ENCODE measurements at regions not wholly inside any gene's neighbourhood (a gene's known extent, or its start where the extent isn't known, plus 50 kb on each side); places are given as distances from the start of the nearest gene placed in this dataset.

GRCh38 chr5:107072967-107073366 is 597.8 kb downstream of the EFNA5 start:
- Histone ChIP-seq H3K36me3 (replicated peaks) (no peaks in the 10 kb centered on the region), H3K27ac (no peak overlapping the region), H3K4me3 (ENCODE audit: low read depth, low read length) (no peak overlapping the region), H3K27me3 (replicated peaks) (no peaks in the 10 kb centered on the region)
- in situ Hi-C loops (cut with HindIII; ENCODE audit: low pct_ligation_motif_present, low sequenced_read_pairs): no loop called here
- no peak for DNase-seq
- TF ChIP-seq CTCF (IDR thresholded peaks at IDR 0.05; ENCODE audit: low read depth, low read length, missing control alignments): no peak

DNA sequence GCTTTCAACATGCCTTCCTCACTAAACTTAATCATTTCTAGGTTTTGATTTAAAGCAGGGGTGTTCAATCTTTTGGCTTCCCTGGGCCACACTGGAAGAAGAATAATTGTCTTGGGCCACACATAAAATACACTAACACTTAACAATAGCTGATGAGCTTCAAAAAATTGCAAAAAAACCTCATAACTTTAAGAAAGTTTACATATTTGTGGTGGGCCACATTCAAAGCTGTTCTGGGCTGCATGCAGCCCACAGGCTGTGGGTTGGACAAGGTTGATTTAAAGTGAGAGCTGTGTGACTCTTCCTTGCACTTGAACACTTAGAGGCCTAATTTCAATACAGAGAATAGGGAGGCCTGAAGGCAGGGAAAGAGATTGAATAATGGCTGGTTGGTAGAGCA is 598.3 kb downstream of the EFNA5 start:
- no peaks in the 10 kb centered on the region for H3K27me3 ChIP-seq (replicated peaks)
- H3K4me3 ChIP-seq (ENCODE audit: low read depth, low read length): no peak overlapping the region
- TF ChIP-seq CTCF (IDR thresholded peaks at IDR 0.05; ENCODE audit: low read depth, low read length, missing control alignments): no peak
- H3K36me3 ChIP-seq (replicated peaks): no peaks in the 10 kb centered on the region
- no peak for DNase-seq
- in situ Hi-C loops (cut with HindIII; ENCODE audit: low pct_ligation_motif_present, low sequenced_read_pairs): no loop called here
- no peak overlapping the region for H3K27ac ChIP-seq

DNA sequence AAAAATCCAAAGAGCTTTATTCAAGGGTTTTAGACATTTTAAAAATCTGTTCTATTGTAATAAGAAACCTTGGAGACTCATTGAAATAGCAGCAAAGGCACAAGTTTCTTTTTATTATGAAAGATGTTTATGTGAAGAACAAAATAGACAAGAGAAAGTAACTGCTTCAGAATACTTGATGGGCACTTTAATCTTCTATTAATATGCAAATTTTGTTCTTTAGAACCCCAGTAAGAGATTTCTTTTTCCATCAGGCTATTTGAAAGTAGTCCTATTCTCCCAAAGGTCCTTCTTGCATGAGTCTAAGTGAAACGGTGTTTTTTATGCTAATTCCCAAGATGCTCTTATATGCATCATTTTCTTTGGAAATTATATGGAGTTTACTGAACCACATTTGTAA is 602.0 kb downstream of the EFNA5 start:
- no peak for DNase-seq
- no peak for TF ChIP-seq CTCF (IDR thresholded peaks at IDR 0.05; ENCODE audit: low read depth, low read length, missing control alignments)
- H3K27me3 ChIP-seq (replicated peaks): no peaks in the 10 kb centered on the region
- no peak overlapping the region for H3K27ac ChIP-seq
- H3K4me3 ChIP-seq (ENCODE audit: low read depth, low read length): no peak overlapping the region
- in situ Hi-C loops (cut with HindIII; ENCODE audit: low pct_ligation_motif_present, low sequenced_read_pairs): no loop called here
- no peaks in the 10 kb centered on the region for H3K36me3 ChIP-seq (replicated peaks)

DNA sequence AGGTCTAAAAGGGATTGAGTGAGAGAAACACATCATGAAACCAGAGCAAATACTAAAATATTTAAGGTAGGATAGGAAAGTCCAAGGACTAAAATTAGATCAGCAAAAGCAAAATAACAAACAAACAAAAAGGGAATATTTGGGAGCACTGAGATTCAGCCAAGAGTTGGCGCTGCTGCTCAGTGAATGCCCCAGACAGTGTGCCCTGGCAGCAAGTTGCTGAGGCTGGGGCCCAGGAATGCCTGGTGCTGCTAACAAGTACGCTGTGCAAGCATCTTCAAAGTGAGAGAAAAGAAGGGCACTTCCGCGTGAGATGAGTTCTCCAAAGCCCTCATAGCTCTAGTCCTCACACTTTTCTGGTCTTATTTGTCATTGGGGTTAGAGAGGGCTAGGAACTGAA is 603.3 kb downstream of the EFNA5 start:
- in situ Hi-C loops (cut with HindIII; ENCODE audit: low pct_ligation_motif_present, low sequenced_read_pairs): no loop called here
- H3K4me3 ChIP-seq (ENCODE audit: low read depth, low read length): no peak overlapping the region

GRCh38 chr5:107063511-107063910 is 607.2 kb downstream of the EFNA5 start:
- in situ Hi-C loops (cut with HindIII; ENCODE audit: low pct_ligation_motif_present, low sequenced_read_pairs): no loop called here

More for the DNA sequence above, 603.3 kb downstream of the EFNA5 start:
- TF ChIP-seq CTCF (IDR thresholded peaks at IDR 0.05; ENCODE audit: low read depth, low read length, missing control alignments): peak; percentile 32
- no peak overlapping the region for H3K27ac ChIP-seq
- no peaks in the 10 kb centered on the region for H3K27me3 ChIP-seq (replicated peaks)
- no peaks in the 10 kb centered on the region for H3K36me3 ChIP-seq (replicated peaks)
- no peak for DNase-seq

More at GRCh38 chr5:107063511-107063910, 607.2 kb downstream of the EFNA5 start:
- DNase-seq: peak; percentile 12
- H3K27ac ChIP-seq: no peak overlapping the region
- no peak for TF ChIP-seq CTCF (IDR thresholded peaks at IDR 0.05; ENCODE audit: low read depth, low read length, missing control alignments)
- no peak overlapping the region for H3K4me3 ChIP-seq (ENCODE audit: low read depth, low read length)
- no peaks in the 10 kb centered on the region for H3K27me3 ChIP-seq (replicated peaks)
- H3K36me3 ChIP-seq (replicated peaks): no peaks in the 10 kb centered on the region
